ENCODE measurements at regions not wholly inside any gene's neighbourhood (a gene's known extent, or its start where the extent isn't known, plus 50 kb on each side); places are given as distances from the start of the nearest gene placed in this dataset.

DNA sequence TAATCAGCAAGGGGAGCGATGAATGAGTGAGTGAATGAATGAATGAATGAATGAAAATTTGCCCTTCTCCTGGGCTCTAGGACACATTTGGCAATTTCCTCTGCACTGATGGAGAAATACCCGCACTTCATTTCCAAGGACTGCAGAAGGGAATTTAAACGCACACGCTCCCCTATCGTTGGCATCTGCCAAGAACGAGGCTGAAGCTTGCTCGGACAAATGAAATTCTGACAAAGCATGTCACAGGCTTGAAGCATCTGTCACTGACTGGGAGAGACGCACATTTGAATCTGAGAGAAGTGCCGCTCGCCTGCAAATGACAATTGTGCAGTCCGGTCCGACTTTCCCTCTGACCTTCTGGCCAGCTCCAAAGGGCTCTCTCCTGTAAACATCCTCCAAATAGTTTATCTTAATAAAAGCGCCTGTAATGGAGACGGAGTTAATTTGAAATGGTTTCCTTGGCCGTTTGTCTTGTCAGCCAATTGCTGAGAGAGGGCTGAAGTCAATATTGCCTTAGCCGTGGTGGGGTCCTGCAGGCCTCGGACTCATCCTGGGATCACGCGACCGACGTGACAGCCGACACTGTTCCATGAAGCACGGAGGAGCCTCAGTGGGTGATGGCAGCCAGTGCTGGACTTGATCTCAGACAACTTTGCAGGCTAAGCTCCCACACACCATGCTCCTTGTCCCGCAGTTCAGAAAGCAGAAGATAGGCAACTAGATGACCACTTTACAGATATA lies 260.7 kb downstream of the MN1 start:
- ATAC-seq = no peak
- H3K27me3 Mint-ChIP-seq = peaks cover 0 to 18% (median 10%) of the 10 kb centered on the region in 5 donors
- no peak overlapping the region for H3K27ac Mint-ChIP-seq
- no peaks in the 10 kb centered on the region for H3K4me1 ChIP-seq (ENCODE audit: control insufficient read depth in 2 of 2, insufficient read depth in 2 of 2, low read length in 2 of 2)
- CTCF ChIA-PET = no interaction called here
- no peak overlapping the region for H3K4me3 ChIP-seq (ENCODE audit: low read length)
- peaks cover 0 to 4% (median 0%) of the 10 kb centered on the region in 7 donors for H3K4me1 Mint-ChIP-seq
- H3K27ac ChIP-seq (ENCODE audit: low read depth, low read length) = no peak overlapping the region
- intact Hi-C loops (cut with micrococcal nuclease) = no loop called here
- POLR2A ChIA-PET = no interaction called here
- no peaks in the 10 kb centered on the region for H3K27me3 ChIP-seq (ENCODE audit: control insufficient read depth in 2 of 2, insufficient read depth in 2 of 2, low read length in 2 of 2)
- no peaks in the 10 kb centered on the region for H3K36me3 Mint-ChIP-seq
- H3K9me3 ChIP-seq (ENCODE audit: control insufficient read depth in 2 of 3, low read length in 3 of 3) = no peaks in the 10 kb centered on the region
- H3K9me3 Mint-ChIP-seq = peaks cover 0 to 2% (median 0%) of the 10 kb centered on the region in 11 donors
- H3K36me3 ChIP-seq (ENCODE audit: control insufficient read depth in 2 of 3, insufficient read depth in 3 of 3, low read length in 3 of 3) = no peaks in the 10 kb centered on the region
- no peak for DNase-seq
- H3K4me3 Mint-ChIP-seq = no peak overlapping the region

DNA sequence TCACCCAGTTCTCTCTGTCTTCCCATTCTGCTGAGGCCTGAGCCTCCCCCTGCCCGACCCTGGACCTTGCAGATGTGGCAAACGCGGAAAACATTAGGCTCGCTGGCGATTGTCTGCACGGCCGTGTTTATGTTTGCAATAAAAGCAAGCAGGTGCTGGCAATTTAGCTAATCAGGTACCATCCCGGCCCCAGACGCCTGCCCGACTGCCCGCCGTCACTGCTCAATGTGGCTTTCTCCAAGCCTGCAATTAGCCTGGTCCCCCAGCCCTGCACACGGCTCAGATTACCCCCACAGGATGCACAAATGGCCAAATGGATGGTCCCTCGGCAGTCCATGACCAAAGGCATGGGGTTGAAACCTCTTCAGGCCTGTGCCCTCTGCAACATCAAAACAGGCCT lies 259.7 kb downstream of the MN1 start:
- ChIA-PET POLR2A (no interaction called here), CTCF (no interaction called here)
- ATAC-seq (no peak), DNase-seq (no peak)
- H3K36me3 ChIP-seq (ENCODE audit: control insufficient read depth in 2 of 3, insufficient read depth in 3 of 3, low read length in 3 of 3) = no peaks in the 10 kb centered on the region
- H3K27me3 ChIP-seq (ENCODE audit: control insufficient read depth in 2 of 2, insufficient read depth in 2 of 2, low read length in 2 of 2) = no peaks in the 10 kb centered on the region
- Mint-ChIP-seq H3K4me3 (no peak overlapping the region), H3K27ac (peak overlapping the region in 1 of 9 donors; percentile 46), H3K27me3 (peaks cover 0 to 21% (median 15%) of the 10 kb centered on the region in 5 donors), H3K9me3 (peaks cover 0 to 2% (median 0%) of the 10 kb centered on the region in 11 donors), H3K36me3 (no peaks in the 10 kb centered on the region), H3K4me1 (peaks cover 0 to 4% (median 0%) of the 10 kb centered on the region in 7 donors)
- no peak overlapping the region for H3K27ac ChIP-seq (ENCODE audit: low read depth, low read length)
- no peaks in the 10 kb centered on the region for H3K4me1 ChIP-seq (ENCODE audit: control insufficient read depth in 2 of 2, insufficient read depth in 2 of 2, low read length in 2 of 2)
- H3K9me3 ChIP-seq (ENCODE audit: control insufficient read depth in 2 of 3, low read length in 3 of 3) = no peaks in the 10 kb centered on the region
- intact Hi-C loops (cut with micrococcal nuclease) = no loop called here
- no peak overlapping the region for H3K4me3 ChIP-seq (ENCODE audit: low read length)

DNA sequence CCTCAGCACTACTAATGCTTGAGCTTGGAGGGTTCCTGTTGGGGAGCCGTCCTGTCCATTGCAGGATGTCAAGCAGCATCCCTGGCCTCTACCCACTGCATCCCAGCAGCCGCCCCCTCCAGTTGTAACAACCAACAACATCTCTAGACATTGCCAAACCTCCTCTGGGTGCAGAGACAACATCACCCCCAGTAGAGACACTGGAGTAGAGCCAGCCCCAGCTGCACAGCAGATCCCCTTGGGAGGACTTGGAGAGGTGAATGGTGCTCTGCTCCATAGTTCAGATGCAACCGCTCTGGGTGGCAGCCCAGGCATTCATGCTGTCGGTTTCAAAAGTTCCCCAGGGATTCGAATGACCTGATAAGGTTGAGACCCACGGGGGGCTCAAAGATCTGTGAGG lies 259.0 kb downstream of the MN1 start:
- Histone ChIP-seq H3K4me3 (ENCODE audit: low read length) (no peak overlapping the region), H3K9me3 (ENCODE audit: control insufficient read depth in 2 of 3, low read length in 3 of 3) (no peaks in the 10 kb centered on the region), H3K4me1 (ENCODE audit: control insufficient read depth in 2 of 2, insufficient read depth in 2 of 2, low read length in 2 of 2) (no peaks in the 10 kb centered on the region), H3K27me3 (ENCODE audit: control insufficient read depth in 2 of 2, insufficient read depth in 2 of 2, low read length in 2 of 2) (no peaks in the 10 kb centered on the region), H3K27ac (ENCODE audit: low read depth, low read length) (no peak overlapping the region), H3K36me3 (ENCODE audit: control insufficient read depth in 2 of 3, insufficient read depth in 3 of 3, low read length in 3 of 3) (no peaks in the 10 kb centered on the region)
- ATAC-seq (no peak), DNase-seq (no peak)
- intact Hi-C loops (cut with micrococcal nuclease) = no loop called here
- CTCF ChIA-PET = no interaction called here
- Mint-ChIP-seq H3K36me3 (no peaks in the 10 kb centered on the region), H3K4me3 (no peak overlapping the region), H3K4me1 (peaks cover 0 to 4% (median 0%) of the 10 kb centered on the region in 7 donors), H3K27ac (no peak overlapping the region), H3K27me3 (peaks cover 0 to 21% (median 15%) of the 10 kb centered on the region in 5 donors), H3K9me3 (peaks cover 0 to 2% (median 0%) of the 10 kb centered on the region in 11 donors)
- POLR2A ChIA-PET = no interaction called here

DNA sequence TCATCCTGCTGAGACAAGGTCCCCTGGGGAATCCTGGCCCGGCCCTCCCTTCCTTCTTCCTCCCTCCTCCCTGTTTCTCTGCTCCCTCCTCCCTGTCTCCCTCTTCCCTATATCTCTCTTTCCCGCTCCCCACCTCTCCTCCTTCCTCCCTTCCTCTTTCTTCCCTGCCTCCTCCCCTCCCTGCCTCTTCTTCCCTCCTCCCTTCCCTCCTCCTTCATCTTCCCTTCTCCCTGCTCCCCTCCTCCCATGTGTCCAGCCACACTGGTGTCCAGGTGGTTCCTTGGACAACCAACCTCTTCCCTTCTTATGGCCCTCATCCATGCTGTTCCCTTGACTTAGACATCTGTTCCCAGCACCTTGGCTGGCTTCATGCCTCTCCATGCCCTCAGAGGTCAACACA lies 258.1 kb downstream of the MN1 start:
- CTCF ChIA-PET = no interaction called here
- Mint-ChIP-seq H3K27ac (no peak overlapping the region), H3K9me3 (peaks cover 0 to 2% (median 0%) of the 10 kb centered on the region in 11 donors), H3K4me1 (peaks cover 0 to 4% (median 0%) of the 10 kb centered on the region in 7 donors), H3K36me3 (no peaks in the 10 kb centered on the region), H3K4me3 (no peak overlapping the region), H3K27me3 (peaks cover 0 to 21% (median 15%) of the 10 kb centered on the region in 5 donors)
- Histone ChIP-seq H3K9me3 (ENCODE audit: control insufficient read depth in 2 of 3, low read length in 3 of 3) (no peaks in the 10 kb centered on the region), H3K27me3 (ENCODE audit: control insufficient read depth in 2 of 2, insufficient read depth in 2 of 2, low read length in 2 of 2) (no peaks in the 10 kb centered on the region), H3K36me3 (ENCODE audit: control insufficient read depth in 2 of 3, insufficient read depth in 3 of 3, low read length in 3 of 3) (no peaks in the 10 kb centered on the region), H3K4me1 (ENCODE audit: control insufficient read depth in 2 of 2, insufficient read depth in 2 of 2, low read length in 2 of 2) (no peaks in the 10 kb centered on the region), H3K4me3 (ENCODE audit: low read length) (no peak overlapping the region), H3K27ac (ENCODE audit: low read depth, low read length) (no peak overlapping the region)
- POLR2A ChIA-PET = interaction anchor here (0.5 kb wide), 1 partner anchor 842 kb away, joined by 3 read pairs; no protein-coding TSS in a partner anchor
- intact Hi-C loops (cut with micrococcal nuclease) = no loop called here
- DNase-seq (no peak), ATAC-seq (no peak)

DNA sequence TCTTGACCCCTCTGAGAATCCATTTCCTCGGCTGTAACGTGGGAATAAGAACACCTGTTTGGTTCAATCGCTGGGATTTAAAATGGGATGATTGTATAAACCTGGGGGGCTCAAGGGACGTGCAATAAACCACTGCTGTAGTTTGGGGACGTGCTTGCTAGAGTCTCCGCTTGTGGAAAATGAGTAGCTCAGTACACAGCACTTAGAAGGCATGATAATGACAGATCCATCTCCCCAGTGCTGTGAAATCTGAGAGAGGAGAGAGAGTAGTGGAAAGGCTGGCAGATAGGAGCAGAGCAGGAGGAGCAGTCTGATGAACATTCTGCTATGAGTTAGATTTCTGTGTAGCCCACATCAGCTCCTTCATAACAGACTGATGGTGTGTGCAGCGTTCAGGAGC lies 256.5 kb downstream of the MN1 start:
- no peak for DNase-seq
- ATAC-seq = no peak
- Mint-ChIP-seq H3K4me1 (peaks cover 0 to 4% (median 0%) of the 10 kb centered on the region in 7 donors), H3K27me3 (peaks cover 0 to 26% (median 13%) of the 10 kb centered on the region in 5 donors), H3K9me3 (peaks cover 0 to 3% (median 0%) of the 10 kb centered on the region in 11 donors), H3K4me3 (no peak overlapping the region), H3K36me3 (no peaks in the 10 kb centered on the region), H3K27ac (no peak overlapping the region)
- intact Hi-C loops (cut with micrococcal nuclease) = no loop called here
- Histone ChIP-seq H3K4me1 (ENCODE audit: control insufficient read depth in 2 of 2, insufficient read depth in 2 of 2, low read length in 2 of 2) (no peaks in the 10 kb centered on the region), H3K27ac (ENCODE audit: low read depth, low read length) (no peak overlapping the region), H3K27me3 (ENCODE audit: control insufficient read depth in 2 of 2, insufficient read depth in 2 of 2, low read length in 2 of 2) (no peaks in the 10 kb centered on the region), H3K4me3 (ENCODE audit: low read length) (no peak overlapping the region), H3K36me3 (ENCODE audit: control insufficient read depth in 2 of 3, insufficient read depth in 3 of 3, low read length in 3 of 3) (no peaks in the 10 kb centered on the region), H3K9me3 (ENCODE audit: control insufficient read depth in 2 of 3, low read length in 3 of 3) (no peaks in the 10 kb centered on the region)
- POLR2A ChIA-PET = no interaction called here
- CTCF ChIA-PET = no interaction called here

DNA sequence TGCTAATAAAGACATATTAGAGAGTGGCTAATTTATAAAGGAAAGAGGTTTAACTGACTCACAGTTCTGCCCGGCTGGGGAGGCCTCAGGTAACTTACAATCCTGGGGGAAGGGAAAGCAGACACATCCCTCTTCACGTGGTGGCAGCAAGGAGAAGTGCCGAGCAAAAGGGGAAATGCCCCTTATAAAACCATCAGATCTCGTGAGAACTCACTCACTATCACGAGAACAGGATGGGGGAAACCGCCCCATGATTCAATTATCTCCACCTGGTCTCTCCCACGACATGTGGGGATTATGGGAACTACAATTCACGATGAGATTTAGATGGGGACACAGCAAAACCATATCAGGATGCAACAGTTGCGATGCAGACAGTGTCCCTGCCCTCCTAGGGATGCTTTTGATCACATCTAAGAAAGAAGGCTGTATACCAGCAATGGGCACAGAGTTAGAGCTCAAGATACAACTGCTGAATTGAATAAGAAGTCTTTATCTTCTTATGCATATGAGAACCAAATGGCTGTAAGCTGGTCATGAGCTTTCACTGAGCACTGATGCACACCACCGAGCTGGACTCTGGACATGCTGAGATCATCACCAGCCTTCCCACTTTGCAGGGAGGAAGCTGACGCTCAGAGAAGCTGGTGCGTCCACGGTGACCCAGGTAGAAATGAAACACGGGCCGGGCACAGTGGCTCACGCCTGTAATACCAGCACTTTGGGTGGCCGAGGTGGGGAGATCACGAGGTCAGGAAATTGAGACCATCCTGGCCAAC lies 255.2 kb downstream of the MN1 start:
- H3K36me3 ChIP-seq (ENCODE audit: control insufficient read depth in 2 of 3, insufficient read depth in 3 of 3, low read length in 3 of 3) = no peaks in the 10 kb centered on the region
- H3K4me3 Mint-ChIP-seq = no peak overlapping the region
- ChIA-PET POLR2A (no interaction called here), CTCF (no interaction called here)
- H3K27me3 ChIP-seq (ENCODE audit: control insufficient read depth in 2 of 2, insufficient read depth in 2 of 2, low read length in 2 of 2) = no peaks in the 10 kb centered on the region
- H3K4me1 ChIP-seq (ENCODE audit: control insufficient read depth in 2 of 2, insufficient read depth in 2 of 2, low read length in 2 of 2) = no peaks in the 10 kb centered on the region
- no peak overlapping the region for H3K27ac Mint-ChIP-seq
- peaks cover 0 to 4% (median 0%) of the 10 kb centered on the region in 11 donors for H3K9me3 Mint-ChIP-seq
- no peaks in the 10 kb centered on the region for H3K9me3 ChIP-seq (ENCODE audit: control insufficient read depth in 2 of 3, low read length in 3 of 3)
- ATAC-seq (no peak), DNase-seq (no peak)
- H3K27ac ChIP-seq (ENCODE audit: low read depth, low read length) = no peak overlapping the region
- H3K4me3 ChIP-seq (ENCODE audit: low read length) = no peak overlapping the region
- intact Hi-C loops (cut with micrococcal nuclease) = no loop called here
- H3K27me3 Mint-ChIP-seq = peaks cover 0 to 26% (median 13%) of the 10 kb centered on the region in 5 donors
- H3K36me3 Mint-ChIP-seq = no peaks in the 10 kb centered on the region
- H3K4me1 Mint-ChIP-seq = peaks cover 0 to 4% (median 0%) of the 10 kb centered on the region in 7 donors

All from naive thymus-derived CD4-positive, alpha-beta T cell (primary cell).